ENCODE measurements at regions not wholly inside any gene's neighbourhood (a gene's known extent, or its start where the extent isn't known, plus 50 kb on each side); places are given as distances from the start of the nearest gene placed in this dataset.

DNA sequence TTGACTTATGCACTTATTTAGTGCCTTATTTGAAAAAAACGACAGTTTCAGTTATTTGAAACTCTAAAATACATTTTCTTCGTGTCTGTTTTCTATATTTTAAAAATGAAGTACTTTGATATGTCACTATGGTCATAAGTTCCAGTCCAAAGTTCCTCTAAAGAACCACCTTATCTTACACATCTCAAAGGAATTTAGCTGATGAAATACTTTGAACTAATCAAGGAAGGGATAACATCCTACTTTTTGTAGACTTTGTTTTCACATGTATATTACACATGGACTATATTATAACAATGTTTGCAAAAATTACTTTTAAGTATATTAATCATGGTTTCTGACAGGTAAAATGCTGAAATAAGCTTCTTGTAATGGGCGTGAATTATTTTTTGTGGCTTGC is 265.8 kb upstream of the ZNF717 start:
- Histone ChIP-seq H3K9me3 (ENCODE audit: insufficient read depth, low read depth, low read length) (no peaks in the 10 kb centered on the region), H3K23ac (ENCODE audit: low read length) (no peak overlapping the region), H2BK12ac (ENCODE audit: low read length) (no peak overlapping the region), H4K8ac (ENCODE audit: low read depth, low read length) (no peak overlapping the region), H2AK5ac (ENCODE audit: low read length) (no peak overlapping the region), H3K36me3 (ENCODE audit: control insufficient read depth in 1 of 2, insufficient read depth in 2 of 2, low read length in 2 of 2) (no peaks in the 10 kb centered on the region), H4K12ac (ENCODE audit: low read depth, low read length) (no peak overlapping the region), H3K4ac (ENCODE audit: low read depth, low read length) (no peak overlapping the region), H3K9ac (ENCODE audit: low read length) (no peak overlapping the region), H2BK5ac (ENCODE audit: low read depth, low read length, poor library complexity) (no peak overlapping the region), H3K14ac (ENCODE audit: low read length) (no peak overlapping the region), H2BK120ac (ENCODE audit: insufficient read depth, low read length, poor library complexity) (no peak overlapping the region), H3K4me2 (ENCODE audit: low read length) (no peak overlapping the region), H3K4me1 (ENCODE audit: control insufficient read depth in 1 of 2, insufficient read depth in 2 of 2, low read length in 2 of 2) (no peaks in the 10 kb centered on the region), H3K79me1 (ENCODE audit: low read length) (no peaks in the 10 kb centered on the region), H3K27ac (ENCODE audit: low read depth, low read length) (no peak overlapping the region), H4K91ac (ENCODE audit: low read depth, low read length) (no peak overlapping the region), H2AFZ (ENCODE audit: insufficient read depth, low read length, poor library complexity) (no peak overlapping the region), H3K79me2 (ENCODE audit: control insufficient read depth, insufficient read depth, low read length, poor library complexity) (no peaks in the 10 kb centered on the region), H3K27me3 (ENCODE audit: insufficient read depth, low read length) (no peaks in the 10 kb centered on the region), H3K18ac (ENCODE audit: low read length) (no peak overlapping the region), H3K4me3 (ENCODE audit: low read depth, low read length) (no peak overlapping the region)
- WGBS (ENCODE audit: extremely low coverage, insufficient coverage, insufficient read length): no CpG with 5 or more reads among the region's 3 CpGs
- peak in 1 of 2 donors; percentile 4 for DNase-seq

DNA sequence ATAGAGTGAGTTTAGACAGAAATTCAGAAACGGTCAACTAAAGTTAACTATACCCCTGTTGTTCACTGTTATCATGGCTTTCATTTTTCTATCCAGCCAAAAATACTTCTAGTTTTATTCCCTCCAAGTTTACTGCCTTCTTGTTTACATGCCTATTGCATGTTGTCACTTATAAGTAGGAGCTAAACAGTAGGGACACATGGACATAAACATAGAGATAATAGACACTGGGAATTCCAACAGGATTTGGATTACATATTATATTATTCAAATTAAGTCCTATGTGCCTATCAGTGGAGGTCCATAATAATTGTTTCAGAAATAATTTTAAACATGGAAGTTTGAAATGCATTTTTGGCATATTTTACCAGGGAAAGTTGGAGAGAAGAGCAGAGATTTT is 269.1 kb upstream of the ZNF717 start:
- Histone ChIP-seq H2AFZ (ENCODE audit: insufficient read depth, low read length, poor library complexity) (no peak overlapping the region), H3K23ac (ENCODE audit: low read length) (no peak overlapping the region), H3K4ac (ENCODE audit: low read depth, low read length) (no peak overlapping the region), H3K14ac (ENCODE audit: low read length) (no peak overlapping the region), H3K79me1 (ENCODE audit: low read length) (no peaks in the 10 kb centered on the region), H3K4me1 (ENCODE audit: control insufficient read depth in 1 of 2, insufficient read depth in 2 of 2, low read length in 2 of 2) (no peaks in the 10 kb centered on the region), H3K9ac (ENCODE audit: low read length) (no peak overlapping the region), H2AK5ac (ENCODE audit: low read length) (no peak overlapping the region), H4K12ac (ENCODE audit: low read depth, low read length) (no peak overlapping the region), H3K9me3 (ENCODE audit: insufficient read depth, low read depth, low read length) (no peaks in the 10 kb centered on the region), H3K18ac (ENCODE audit: low read length) (no peak overlapping the region), H4K91ac (ENCODE audit: low read depth, low read length) (no peak overlapping the region), H2BK5ac (ENCODE audit: low read depth, low read length, poor library complexity) (no peak overlapping the region), H2BK120ac (ENCODE audit: insufficient read depth, low read length, poor library complexity) (no peak overlapping the region), H3K27me3 (ENCODE audit: insufficient read depth, low read length) (no peaks in the 10 kb centered on the region), H3K4me3 (ENCODE audit: low read depth, low read length) (no peak overlapping the region), H3K27ac (ENCODE audit: low read depth, low read length) (no peak overlapping the region), H2BK12ac (ENCODE audit: low read length) (no peak overlapping the region), H3K79me2 (ENCODE audit: control insufficient read depth, insufficient read depth, low read length, poor library complexity) (no peaks in the 10 kb centered on the region), H3K36me3 (ENCODE audit: control insufficient read depth in 1 of 2, insufficient read depth in 2 of 2, low read length in 2 of 2) (no peaks in the 10 kb centered on the region), H3K4me2 (ENCODE audit: low read length) (no peak overlapping the region), H4K8ac (ENCODE audit: low read depth, low read length) (no peak overlapping the region)
- WGBS (ENCODE audit: extremely low coverage, insufficient coverage, insufficient read length): no CpG with 5 or more reads among the region's 1 CpG
- DNase-seq: no peak

DNA sequence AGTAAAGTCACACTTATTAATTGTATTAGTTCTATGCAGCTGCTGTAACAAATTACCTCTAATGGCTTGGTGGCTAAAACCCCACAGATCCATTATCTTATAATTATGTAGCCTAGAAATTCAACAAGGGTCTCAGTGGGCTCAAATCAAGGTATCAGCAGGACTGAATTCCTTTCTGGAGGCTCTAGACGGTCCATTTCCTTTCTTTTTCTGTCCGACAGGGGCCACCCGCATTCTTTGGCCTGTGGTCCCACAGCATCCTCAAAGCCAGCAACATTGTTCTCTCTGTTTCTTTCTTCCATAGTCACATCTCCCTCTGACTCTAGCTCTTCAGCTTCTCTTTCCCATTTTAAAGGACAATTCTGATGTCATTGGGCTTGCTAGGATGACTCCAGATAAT is 276.3 kb upstream of the ZNF717 start:
- Histone ChIP-seq H3K9me3 (ENCODE audit: insufficient read depth, low read depth, low read length) (no peaks in the 10 kb centered on the region), H3K79me1 (ENCODE audit: low read length) (no peaks in the 10 kb centered on the region), H2AK5ac (ENCODE audit: low read length) (no peak overlapping the region), H2AFZ (ENCODE audit: insufficient read depth, low read length, poor library complexity) (no peak overlapping the region), H3K9ac (ENCODE audit: low read length) (no peak overlapping the region), H3K23ac (ENCODE audit: low read length) (no peak overlapping the region), H4K12ac (ENCODE audit: low read depth, low read length) (no peak overlapping the region), H3K14ac (ENCODE audit: low read length) (no peak overlapping the region), H4K8ac (ENCODE audit: low read depth, low read length) (no peak overlapping the region), H3K27ac (ENCODE audit: low read depth, low read length) (no peak overlapping the region), H3K27me3 (ENCODE audit: insufficient read depth, low read length) (no peaks in the 10 kb centered on the region), H3K4me1 (ENCODE audit: control insufficient read depth in 1 of 2, insufficient read depth in 2 of 2, low read length in 2 of 2) (no peaks in the 10 kb centered on the region), H3K4ac (ENCODE audit: low read depth, low read length) (no peak overlapping the region), H3K36me3 (ENCODE audit: control insufficient read depth in 1 of 2, insufficient read depth in 2 of 2, low read length in 2 of 2) (no peaks in the 10 kb centered on the region), H4K91ac (ENCODE audit: low read depth, low read length) (no peak overlapping the region), H2BK5ac (ENCODE audit: low read depth, low read length, poor library complexity) (no peak overlapping the region), H3K4me2 (ENCODE audit: low read length) (peak overlapping the region; percentile 12), H3K79me2 (ENCODE audit: control insufficient read depth, insufficient read depth, low read length, poor library complexity) (no peaks in the 10 kb centered on the region), H2BK120ac (ENCODE audit: insufficient read depth, low read length, poor library complexity) (no peak overlapping the region), H3K4me3 (ENCODE audit: low read depth, low read length) (no peak overlapping the region), H3K18ac (ENCODE audit: low read length) (no peak overlapping the region), H2BK12ac (ENCODE audit: low read length) (no peak overlapping the region)
- no peak for DNase-seq
- WGBS (ENCODE audit: extremely low coverage, insufficient coverage, insufficient read length): no CpG with 5 or more reads among the region's 3 CpGs

DNA sequence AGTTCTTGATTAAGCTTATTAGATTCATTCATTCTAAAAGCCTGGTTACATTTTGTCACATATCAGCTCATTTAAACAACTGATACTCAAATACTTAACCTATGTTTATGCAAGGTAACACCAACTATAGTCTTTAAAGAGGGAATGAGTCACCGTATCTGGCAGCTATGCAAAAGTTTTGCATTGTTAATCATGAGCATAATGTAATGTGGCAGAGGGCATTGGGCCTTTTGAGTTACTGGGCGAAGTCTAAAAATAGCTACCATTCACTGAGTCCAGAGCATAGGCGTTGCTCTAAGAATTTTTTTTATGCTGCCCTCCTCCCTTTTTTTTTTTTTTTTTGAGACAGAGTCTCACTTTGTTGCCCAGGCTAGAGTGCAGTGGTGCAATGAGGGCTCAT is 277.7 kb upstream of the ZNF717 start:
- no peak overlapping the region for H3K4me2 ChIP-seq (ENCODE audit: low read length)
- H3K36me3 ChIP-seq (ENCODE audit: control insufficient read depth in 1 of 2, insufficient read depth in 2 of 2, low read length in 2 of 2): no peaks in the 10 kb centered on the region
- no peak overlapping the region for H3K4me3 ChIP-seq (ENCODE audit: low read depth, low read length)
- no peak overlapping the region for H4K91ac ChIP-seq (ENCODE audit: low read depth, low read length)
- no peak overlapping the region for H2BK5ac ChIP-seq (ENCODE audit: low read depth, low read length, poor library complexity)
- WGBS (ENCODE audit: extremely low coverage, insufficient coverage, insufficient read length): no CpG with 5 or more reads among the region's 3 CpGs
- no peak overlapping the region for H2BK120ac ChIP-seq (ENCODE audit: insufficient read depth, low read length, poor library complexity)
- H3K79me2 ChIP-seq (ENCODE audit: control insufficient read depth, insufficient read depth, low read length, poor library complexity): no peaks in the 10 kb centered on the region
- no peaks in the 10 kb centered on the region for H3K4me1 ChIP-seq (ENCODE audit: control insufficient read depth in 1 of 2, insufficient read depth in 2 of 2, low read length in 2 of 2)
- no peaks in the 10 kb centered on the region for H3K9me3 ChIP-seq (ENCODE audit: insufficient read depth, low read depth, low read length)
- no peak overlapping the region for H3K23ac ChIP-seq (ENCODE audit: low read length)
- H3K27me3 ChIP-seq (ENCODE audit: insufficient read depth, low read length): no peaks in the 10 kb centered on the region
- DNase-seq: peak; percentile 1 to 21
- no peak overlapping the region for H2AK5ac ChIP-seq (ENCODE audit: low read length)
- no peak overlapping the region for H2BK12ac ChIP-seq (ENCODE audit: low read length)
- no peak overlapping the region for H3K14ac ChIP-seq (ENCODE audit: low read length)
- no peak overlapping the region for H4K8ac ChIP-seq (ENCODE audit: low read depth, low read length)
- H3K9ac ChIP-seq (ENCODE audit: low read length): no peak overlapping the region
- H4K12ac ChIP-seq (ENCODE audit: low read depth, low read length): no peak overlapping the region
- no peak overlapping the region for H3K4ac ChIP-seq (ENCODE audit: low read depth, low read length)
- H2AFZ ChIP-seq (ENCODE audit: insufficient read depth, low read length, poor library complexity): no peak overlapping the region
- H3K18ac ChIP-seq (ENCODE audit: low read length): no peak overlapping the region
- H3K79me1 ChIP-seq (ENCODE audit: low read length): no peaks in the 10 kb centered on the region
- no peak overlapping the region for H3K27ac ChIP-seq (ENCODE audit: low read depth, low read length)
